Psoas muscle (tissue), 7 donors: ENCODE measurements at regions not wholly inside any gene's neighbourhood (a gene's known extent, or its start where the extent isn't known, plus 50 kb on each side); places are given as distances from the start of the nearest gene placed in this dataset.

ENCODE experiments used
- ATAC-seq, 4 donors: fragments of 200-7000 bp; cut with Tn5 transposase; one replicate each; pipeline ENCODE4 v1.9.1; 2020; ENCODE audit warnings: moderate library complexity in 3 of 4, mild to moderate bottlenecking in 2 of 4
- DNase-seq, 2 donors: peaks; one replicate each; pipeline ENCODE4 v3.0.0-alpha.2; 2020
- H3K27ac ChIP-seq: fragments of 200-600 bp; one replicate; pipeline ENCODE4 v1.8.0; 2022
- H3K27me3 ChIP-seq, 3 donors: fragments of 200-600 bp in 1 of 3; one replicate each; pipeline versions ENCODE4 v1.6.1 to v1.8.0; 2013 to 2022; ENCODE audit warnings: low read length in 2 of 3, mild to moderate bottlenecking in 2 of 3, moderate library complexity in 1 of 3; ENCODE audit not compliant: insufficient read depth in 3 of 3
- H3K36me3 ChIP-seq, 2 donors: fragments of 200-600 bp in 1 of 2; one replicate each; pipeline versions ENCODE4 v1.6.1 to v1.8.0; 2013 to 2022; ENCODE audit warnings: low read depth in 1 of 2, mild to moderate bottlenecking in 1 of 2, moderate library complexity in 1 of 2; ENCODE audit not compliant: insufficient read depth in 1 of 2
- H3K4me1 ChIP-seq: fragments of 200-600 bp; one replicate; pipeline ENCODE4 v1.8.0; 2022
- H3K4me3 ChIP-seq: fragments of 200-600 bp; one replicate; pipeline ENCODE4 v1.8.0; 2022; ENCODE audit warnings: mild to moderate bottlenecking
- H3K9me3 ChIP-seq: fragments of 200-600 bp; one replicate; pipeline ENCODE4 v1.8.0; 2022
- CTCF ChIP-seq: fragments of 200-600 bp; IDR thresholded peaks from one replicate; pipeline ENCODE4 v1.8.0; 2022; ENCODE audit warnings: antibody characterized with exemption
- WGBS, 3 donors: extraction: QIAGEN DNeasy Blood & Tissue Kit; methylation state at CpG; one replicate each; pipeline versions ENCODE4 v1.1.6 to v1.1.7; 2013; 5-methylcytosine and 5-hydroxymethylcytosine counted together
- intact Hi-C, 2 donors: fragments of 100-400 bp; cut with DNase I; formaldehyde crosslinking; loops; one replicate each; pipeline versions ENCODE4 v1.11.0 to v1.14.2; 2022
- donor health status: healthy with polysubstance abuse.
- donor health status: DM: no; HTN: no; CAD: no; lungs with moderate emphysema.
- donor health status: Bipolar disorder and iron deficiency.
- donor health status: healthy.
- donor health status: DM: yes; HTN: yes; CAD: no.
- donor health status: DM: no; HTN: no; CAD: no.
- donor health status: DM: yes; HTN: yes; CAD: no.

GRCh38 chr18:4797002-4797685 is 342.0 kb upstream of the DLGAP1 start:
- Histone ChIP-seq H3K27me3 (no peaks in the 10 kb centered on the region), H3K36me3 (no peaks in the 10 kb centered on the region), H3K27ac (no peak overlapping the region), H3K9me3 (peaks cover 3% of the 10 kb centered on the region), H3K4me1 (no peaks in the 10 kb centered on the region), H3K4me3 (no peak overlapping the region)
- ATAC-seq (no peak), DNase-seq (no peak)
- intact Hi-C loops: no loop called here
- 50 to 61% (median 52%) methylated on average over 3 of the region's 3 CpGs for WGBS, 3 donors
- no peak for TF ChIP-seq CTCF

GRCh38 chr18:4789506-4789905 is 334.4 kb upstream of the DLGAP1 start:
- no peak for DNase-seq
- 95 to 100% (median 96%) methylated on average over 1 of the region's 1 CpG for WGBS, 3 donors
- ATAC-seq: no peak
- H3K36me3 ChIP-seq: no peaks in the 10 kb centered on the region
- H3K27ac ChIP-seq: no peak overlapping the region
- H3K9me3 ChIP-seq: peaks cover 7% of the 10 kb centered on the region
- no peaks in the 10 kb centered on the region for H3K4me1 ChIP-seq
- intact Hi-C loops: no loop called here
- H3K27me3 ChIP-seq: no peaks in the 10 kb centered on the region
- TF ChIP-seq CTCF: no peak
- H3K4me3 ChIP-seq: no peak overlapping the region

GRCh38 chr18:4781873-4782272 is 326.8 kb upstream of the DLGAP1 start:
- Histone ChIP-seq H3K27ac (no peak overlapping the region), H3K36me3 (no peaks in the 10 kb centered on the region), H3K4me3 (no peak overlapping the region), H3K27me3 (no peaks in the 10 kb centered on the region), H3K9me3 (no peaks in the 10 kb centered on the region), H3K4me1 (no peaks in the 10 kb centered on the region)
- no peak for TF ChIP-seq CTCF
- DNase-seq (no peak), ATAC-seq (no peak)
- intact Hi-C loops: no loop called here
- 67 to 81% (median 79%) methylated on average over 1 of the region's 1 CpG for WGBS, 3 donors

GRCh38 chr18:4765401-4765800 is 310.3 kb upstream of the DLGAP1 start:
- Histone ChIP-seq H3K27me3 (no peaks in the 10 kb centered on the region), H3K36me3 (no peaks in the 10 kb centered on the region), H3K27ac (no peak overlapping the region), H3K4me1 (no peaks in the 10 kb centered on the region), H3K9me3 (no peaks in the 10 kb centered on the region), H3K4me3 (no peak overlapping the region)
- 79 to 91% (median 81%) methylated on average over 3 of the region's 3 CpGs for WGBS, 3 donors
- intact Hi-C loops: no loop called here
- no peak for ATAC-seq
- DNase-seq: no peak
- TF ChIP-seq CTCF: no peak

- H3K4me3 ChIP-seq: no peak overlapping the region
- H3K27me3 ChIP-seq: no peaks in the 10 kb centered on the region
- TF ChIP-seq CTCF: no peak
- H3K9me3 ChIP-seq: no peaks in the 10 kb centered on the region
- intact Hi-C loops: no loop called here
- ATAC-seq (no peak), DNase-seq (no peak)
- H3K27ac ChIP-seq: no peak overlapping the region
- 43 to 55% (median 44%) methylated on average over 3 of the region's 3 CpGs for WGBS, 3 donors
- no peaks in the 10 kb centered on the region for H3K36me3 ChIP-seq
- H3K4me1 ChIP-seq: no peaks in the 10 kb centered on the region
Observed at GRCh38 chr18:4762330-4762729, 307.2 kb upstream of the DLGAP1 start.
